ENCODE measurements at regions not wholly inside any gene's neighbourhood (a gene's known extent, or its start where the extent isn't known, plus 50 kb on each side); places are given as distances from the start of the nearest gene placed in this dataset.

DNA sequence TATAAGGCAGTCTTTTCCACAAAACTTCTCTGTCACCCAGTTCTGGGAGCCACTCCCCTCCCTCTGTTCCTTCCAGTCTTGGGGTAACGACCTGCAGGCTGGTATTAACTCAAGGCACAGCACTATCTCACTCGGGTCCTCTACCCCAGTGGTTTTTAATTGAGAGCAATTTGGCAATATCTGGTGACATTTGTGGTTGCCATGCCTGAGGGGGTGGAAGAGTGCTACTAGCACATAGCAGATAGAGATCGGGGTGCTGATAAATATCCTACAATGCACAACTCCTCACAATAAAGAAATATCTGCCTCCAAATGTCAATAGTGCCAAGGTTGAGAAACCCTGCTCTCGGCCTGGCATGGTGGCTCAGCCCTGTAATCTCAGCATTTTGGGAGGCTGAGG, 117.7 kb upstream of the ABCC4 start:
- TF ChIP-seq, protein P1, sequence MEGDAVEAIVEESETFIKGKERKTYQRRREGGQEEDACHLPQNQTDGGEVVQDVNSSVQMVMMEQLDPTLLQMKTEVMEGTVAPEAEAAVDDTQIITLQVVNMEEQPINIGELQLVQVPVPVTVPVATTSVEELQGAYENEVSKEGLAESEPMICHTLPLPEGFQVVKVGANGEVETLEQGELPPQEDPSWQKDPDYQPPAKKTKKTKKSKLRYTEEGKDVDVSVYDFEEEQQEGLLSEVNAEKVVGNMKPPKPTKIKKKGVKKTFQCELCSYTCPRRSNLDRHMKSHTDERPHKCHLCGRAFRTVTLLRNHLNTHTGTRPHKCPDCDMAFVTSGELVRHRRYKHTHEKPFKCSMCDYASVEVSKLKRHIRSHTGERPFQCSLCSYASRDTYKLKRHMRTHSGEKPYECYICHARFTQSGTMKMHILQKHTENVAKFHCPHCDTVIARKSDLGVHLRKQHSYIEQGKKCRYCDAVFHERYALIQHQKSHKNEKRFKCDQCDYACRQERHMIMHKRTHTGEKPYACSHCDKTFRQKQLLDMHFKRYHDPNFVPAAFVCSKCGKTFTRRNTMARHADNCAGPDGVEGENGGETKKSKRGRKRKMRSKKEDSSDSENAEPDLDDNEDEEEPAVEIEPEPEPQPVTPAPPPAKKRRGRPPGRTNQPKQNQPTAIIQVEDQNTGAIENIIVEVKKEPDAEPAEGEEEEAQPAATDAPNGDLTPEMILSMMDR (conservative IDR thresholded peaks at IDR 0.05 in 1 of 2, IDR thresholded peaks at IDR 0.05 in 1 of 2; ENCODE audit: low read depth in 1 of 2, low read length in 2 of 2), result no peak
- TF ChIP-seq EZH2 (IDR thresholded peaks at IDR 0.05; ENCODE audit: low read length, missing control alignments), result no peak
